OCI-LY1 (cell line): ENCODE measurements at regions not wholly inside any gene's neighbourhood (a gene's known extent, or its start where the extent isn't known, plus 50 kb on each side); places are given as distances from the start of the nearest gene placed in this dataset.

Experiments used
- H2AFZ ChIP-seq: fragments of 200-600 bp; sonication (generic), shearing (Covaris generic); 2 replicates; pipeline ENCODE4 v1.6.0; 2014; ENCODE audit warnings: antibody characterized with exemption, mild to moderate bottlenecking, low read length
- H3F3A ChIP-seq: fragments of 200-600 bp; sonication (generic), shearing (Covaris generic); 2 replicates; pipeline ENCODE4 v1.6.0; 2014; ENCODE audit warnings: mild to moderate bottlenecking, antibody characterized with exemption, low read length, moderate library complexity; ENCODE audit not compliant: insufficient read depth
- H3K27ac ChIP-seq: fragments of 200-600 bp; sonication (generic); 2 replicates; pipeline ENCODE4 v1.5.1; 2014; ENCODE audit warnings: low read length, mixed run types, mild to moderate bottlenecking, low read depth; ENCODE audit not compliant: poor library complexity, severe bottlenecking
- H3K27me3 ChIP-seq: fragments of 200-600 bp; sonication (generic); 2 replicates; pipeline ENCODE4 v1.6.0; 2014; ENCODE audit warnings: antibody characterized with exemption, mild to moderate bottlenecking, low read length, moderate library complexity; ENCODE audit not compliant: insufficient read depth
- H3K36me3 ChIP-seq: fragments of 200-600 bp; sonication (generic); 2 replicates; pipeline ENCODE4 v1.6.1; 2014; ENCODE audit warnings: mild to moderate bottlenecking, antibody characterized with exemption, low read length, moderate library complexity, mixed read lengths; ENCODE audit not compliant: insufficient read depth
- H3K4me1 ChIP-seq: fragments of 200-600 bp; sonication (generic); 2 replicates; pipeline ENCODE4 v1.5.1; 2014; ENCODE audit warnings: mild to moderate bottlenecking, low read length, moderate library complexity; ENCODE audit not compliant: insufficient read depth, severe bottlenecking
- H3K4me2 ChIP-seq: fragments of 200-600 bp; sonication (generic), shearing (Covaris generic); 2 replicates; pipeline ENCODE4 v1.6.1; 2014; ENCODE audit warnings: low read length
- H3K4me3 ChIP-seq: fragments of 200-600 bp; sonication (generic); 2 replicates; pipeline ENCODE4 v1.5.1; 2014; ENCODE audit warnings: low read length, low read depth, mild to moderate bottlenecking, mixed read lengths; ENCODE audit not compliant: poor library complexity, severe bottlenecking
- H3K79me2 ChIP-seq: fragments of 200-600 bp; shearing (Covaris generic); 2 replicates; pipeline ENCODE4 v1.6.1; 2016; ENCODE audit warnings: mixed run types, low read length, mixed read lengths; ENCODE audit not compliant: insufficient read depth
- H3K9ac ChIP-seq: fragments of 200-600 bp; sonication (generic), shearing (Covaris generic); 2 replicates; pipeline ENCODE4 v1.6.1; 2014; ENCODE audit warnings: mild to moderate bottlenecking, low read length, mixed read lengths
- H3K9me2 ChIP-seq: fragments of 200-600 bp; sonication (generic), shearing (Covaris generic); 2 replicates; pipeline ENCODE4 v1.6.1; 2014; ENCODE audit warnings: low read depth, mild to moderate bottlenecking, low read length, mixed read lengths
- H3K9me3 ChIP-seq: fragments of 200-600 bp; shearing (Covaris generic); 2 replicates; pipeline ENCODE4 v1.6.1; 2014; ENCODE audit warnings: low read length, mixed read lengths
- H4K20me1 ChIP-seq: fragments of 200-600 bp; sonication (generic), shearing (Covaris generic); 2 replicates; pipeline ENCODE4 v1.6.0; 2016; ENCODE audit warnings: mild to moderate bottlenecking, low read length; ENCODE audit not compliant: insufficient read depth
- EZH2 ChIP-seq: fragments of 200-600 bp; sonication (generic), shearing (Covaris generic); IDR thresholded peaks from 2 replicates; pipeline ENCODE4 v1.8.0; 2017; ENCODE audit warnings: borderline replicate concordance, mixed run types, mild to moderate bottlenecking, antibody characterized with exemption, low read length, moderate library complexity, mixed read lengths
- TF ChIP-seq, protein P1 (sequence below): fragments of 200-600 bp; sonication (generic), shearing (Covaris generic); IDR thresholded peaks from 2 replicates; pipeline ENCODE4 v1.5.1; 2017; ENCODE audit warnings: mild to moderate bottlenecking, antibody characterized with exemption, low read length, moderate library complexity, mixed read lengths

DNA sequence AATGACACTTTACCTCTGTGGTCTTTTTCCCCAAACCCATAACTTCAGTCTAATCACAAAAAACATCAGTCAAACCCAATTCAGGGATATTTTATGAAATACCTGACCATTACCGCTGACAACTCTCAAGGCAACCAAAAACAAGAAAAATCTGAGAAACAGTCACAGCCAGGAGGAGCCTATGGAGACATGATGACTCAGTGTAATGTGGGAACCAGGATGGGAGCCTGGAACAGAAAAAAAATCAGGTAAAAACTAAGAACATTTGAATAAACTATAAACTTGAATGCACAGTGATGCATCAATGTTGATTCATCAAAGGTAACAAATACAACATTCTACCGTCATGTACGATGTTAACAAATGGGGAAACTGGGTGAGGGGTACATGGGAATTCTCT lies 84.1 kb upstream of the TSHZ2 start:
- Histone ChIP-seq H3K9me2 (no peaks in the 10 kb centered on the region), H4K20me1 (no peaks in the 10 kb centered on the region), H3F3A (no peaks in the 10 kb centered on the region), H3K4me3 (no peak overlapping the region), H3K79me2 (no peaks in the 10 kb centered on the region), H3K36me3 (no peaks in the 10 kb centered on the region), H3K9ac (no peak overlapping the region), H3K27me3 (no peaks in the 10 kb centered on the region), H3K27ac (no peak overlapping the region), H3K4me1 (no peaks in the 10 kb centered on the region), H3K9me3 (no peaks in the 10 kb centered on the region), H3K4me2 (no peak overlapping the region), H2AFZ (no peak overlapping the region)
- TF ChIP-seq, protein P1, sequence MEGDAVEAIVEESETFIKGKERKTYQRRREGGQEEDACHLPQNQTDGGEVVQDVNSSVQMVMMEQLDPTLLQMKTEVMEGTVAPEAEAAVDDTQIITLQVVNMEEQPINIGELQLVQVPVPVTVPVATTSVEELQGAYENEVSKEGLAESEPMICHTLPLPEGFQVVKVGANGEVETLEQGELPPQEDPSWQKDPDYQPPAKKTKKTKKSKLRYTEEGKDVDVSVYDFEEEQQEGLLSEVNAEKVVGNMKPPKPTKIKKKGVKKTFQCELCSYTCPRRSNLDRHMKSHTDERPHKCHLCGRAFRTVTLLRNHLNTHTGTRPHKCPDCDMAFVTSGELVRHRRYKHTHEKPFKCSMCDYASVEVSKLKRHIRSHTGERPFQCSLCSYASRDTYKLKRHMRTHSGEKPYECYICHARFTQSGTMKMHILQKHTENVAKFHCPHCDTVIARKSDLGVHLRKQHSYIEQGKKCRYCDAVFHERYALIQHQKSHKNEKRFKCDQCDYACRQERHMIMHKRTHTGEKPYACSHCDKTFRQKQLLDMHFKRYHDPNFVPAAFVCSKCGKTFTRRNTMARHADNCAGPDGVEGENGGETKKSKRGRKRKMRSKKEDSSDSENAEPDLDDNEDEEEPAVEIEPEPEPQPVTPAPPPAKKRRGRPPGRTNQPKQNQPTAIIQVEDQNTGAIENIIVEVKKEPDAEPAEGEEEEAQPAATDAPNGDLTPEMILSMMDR, result no peak
- no peak for TF ChIP-seq EZH2

GRCh38 chr20:52880997-52881396 lies 91.2 kb upstream of the TSHZ2 start:
- H2AFZ ChIP-seq, result no peak overlapping the region
- no peaks in the 10 kb centered on the region for H3K79me2 ChIP-seq
- H3K9me2 ChIP-seq, result no peaks in the 10 kb centered on the region
- no peaks in the 10 kb centered on the region for H4K20me1 ChIP-seq
- no peak overlapping the region for H3K4me2 ChIP-seq
- no peak overlapping the region for H3K4me3 ChIP-seq
- H3K9ac ChIP-seq, result no peak overlapping the region
- no peaks in the 10 kb centered on the region for H3K4me1 ChIP-seq
- no peak overlapping the region for H3K27ac ChIP-seq
- H3K9me3 ChIP-seq, result no peaks in the 10 kb centered on the region
- no peaks in the 10 kb centered on the region for H3K36me3 ChIP-seq
- no peak for TF ChIP-seq EZH2
- TF ChIP-seq, protein P1, result no peak
- H3F3A ChIP-seq, result no peaks in the 10 kb centered on the region
- H3K27me3 ChIP-seq, result no peaks in the 10 kb centered on the region

DNA sequence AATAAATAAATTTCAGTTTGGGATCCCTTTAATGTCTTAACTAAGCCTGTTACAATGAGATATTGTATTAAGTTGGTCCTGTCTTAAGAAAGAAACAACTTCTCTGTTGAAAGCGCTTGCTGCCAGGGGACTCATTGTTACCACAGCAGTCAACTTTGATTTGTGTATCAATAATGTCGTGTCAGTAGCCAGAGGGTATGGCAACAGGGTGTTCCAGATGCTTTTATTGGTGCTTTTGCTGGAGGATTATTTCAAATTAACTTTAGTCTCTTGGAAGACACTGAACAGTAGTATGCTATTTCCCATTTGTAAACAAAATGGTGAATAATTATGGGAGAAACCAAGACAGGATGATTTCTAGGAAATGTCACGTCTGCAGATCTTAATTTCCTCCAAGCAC lies 91.9 kb upstream of the TSHZ2 start:
- no peak for TF ChIP-seq EZH2
- TF ChIP-seq, protein P1, result no peak
- Histone ChIP-seq H4K20me1 (no peaks in the 10 kb centered on the region), H3K79me2 (no peaks in the 10 kb centered on the region), H3K27ac (no peak overlapping the region), H3K9ac (no peak overlapping the region), H2AFZ (no peak overlapping the region), H3K4me3 (no peak overlapping the region), H3K4me1 (no peaks in the 10 kb centered on the region), H3K9me3 (no peaks in the 10 kb centered on the region), H3K36me3 (no peaks in the 10 kb centered on the region), H3K27me3 (no peaks in the 10 kb centered on the region), H3F3A (no peaks in the 10 kb centered on the region), H3K9me2 (no peaks in the 10 kb centered on the region), H3K4me2 (no peak overlapping the region)
